GM12892 (cell line): ENCODE measurements at regions not wholly inside any gene's neighbourhood (a gene's known extent, or its start where the extent isn't known, plus 50 kb on each side); places are given as distances from the start of the nearest gene placed in this dataset.
A peak's percentile ranks its signal among the peaks of the same experiment; 100 is the strongest.

Experiments
- DNase-seq: peaks from one replicate; pipeline ENCODE4 v3.0.0; 2011; ENCODE audit not compliant: insufficient read length
- FAIRE-seq: peaks from 2 replicates; lab custom pipeline; 2011; peaks lifted over from hg19 to GRCh38; lab: Jason Lieb, UNC
- POLR2A ChIP-seq: IDR thresholded peaks from 2 replicates; pipeline ENCODE4 v1.6.1; 2011; ENCODE audit warnings: low read depth, low read length, control low read depth
- POLR2AphosphoS5 ChIP-seq: IDR thresholded peaks from 2 replicates; pipeline ENCODE4 v1.6.1; 2011; ENCODE audit warnings: low read depth, low read length, control low read depth
- TAF1 ChIP-seq: IDR thresholded peaks from 2 replicates; pipeline ENCODE4 v1.6.1; 2011; ENCODE audit warnings: low read depth, mild to moderate bottlenecking, control low read depth, low read length, borderline replicate concordance

DNA sequence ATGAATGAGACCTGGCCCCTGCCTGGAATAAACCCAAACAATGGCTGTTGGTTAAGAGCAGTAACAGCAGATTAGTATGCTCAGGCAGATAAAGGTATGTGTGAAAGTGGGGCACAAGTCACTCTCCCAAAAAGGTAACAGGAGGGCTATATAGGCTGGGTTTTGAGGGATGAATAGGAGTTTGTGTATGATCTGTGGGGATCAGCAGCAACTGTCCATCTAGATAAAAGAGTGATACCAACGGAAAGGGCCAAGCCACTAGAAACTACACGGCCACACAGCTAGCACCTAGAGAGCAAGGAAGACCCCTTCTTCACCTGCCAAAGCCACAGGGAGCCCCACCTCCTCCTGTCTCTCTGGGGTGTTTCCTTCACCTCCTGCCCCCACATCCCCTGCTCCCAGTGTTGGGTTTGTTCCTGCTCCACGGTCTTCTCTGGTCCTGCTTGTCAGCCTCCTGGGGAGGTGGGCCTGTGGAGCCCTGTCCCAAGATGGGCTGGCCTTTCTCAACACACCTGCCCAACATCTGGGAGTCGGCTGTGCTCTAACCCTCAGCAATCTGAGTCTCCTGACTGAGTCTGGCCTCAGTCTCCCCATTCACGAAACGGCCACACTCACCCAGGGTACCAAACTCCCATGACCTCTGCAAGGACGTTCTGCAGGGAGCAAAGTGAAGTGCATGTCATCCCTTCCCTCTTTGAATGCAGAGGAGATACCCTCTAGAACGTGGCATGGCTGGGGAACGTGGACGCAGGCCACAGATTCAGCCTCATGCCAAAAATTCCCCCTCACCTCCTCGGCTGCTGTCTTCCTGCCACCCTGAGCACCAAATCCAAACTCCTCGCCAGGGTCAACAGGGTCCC, 108.2 kb downstream of the NCOR2 start:
- TF ChIP-seq POLR2A (no peak), TAF1 (no peak), POLR2AphosphoS5 (no peak)
- no peak for FAIRE-seq

DNA sequence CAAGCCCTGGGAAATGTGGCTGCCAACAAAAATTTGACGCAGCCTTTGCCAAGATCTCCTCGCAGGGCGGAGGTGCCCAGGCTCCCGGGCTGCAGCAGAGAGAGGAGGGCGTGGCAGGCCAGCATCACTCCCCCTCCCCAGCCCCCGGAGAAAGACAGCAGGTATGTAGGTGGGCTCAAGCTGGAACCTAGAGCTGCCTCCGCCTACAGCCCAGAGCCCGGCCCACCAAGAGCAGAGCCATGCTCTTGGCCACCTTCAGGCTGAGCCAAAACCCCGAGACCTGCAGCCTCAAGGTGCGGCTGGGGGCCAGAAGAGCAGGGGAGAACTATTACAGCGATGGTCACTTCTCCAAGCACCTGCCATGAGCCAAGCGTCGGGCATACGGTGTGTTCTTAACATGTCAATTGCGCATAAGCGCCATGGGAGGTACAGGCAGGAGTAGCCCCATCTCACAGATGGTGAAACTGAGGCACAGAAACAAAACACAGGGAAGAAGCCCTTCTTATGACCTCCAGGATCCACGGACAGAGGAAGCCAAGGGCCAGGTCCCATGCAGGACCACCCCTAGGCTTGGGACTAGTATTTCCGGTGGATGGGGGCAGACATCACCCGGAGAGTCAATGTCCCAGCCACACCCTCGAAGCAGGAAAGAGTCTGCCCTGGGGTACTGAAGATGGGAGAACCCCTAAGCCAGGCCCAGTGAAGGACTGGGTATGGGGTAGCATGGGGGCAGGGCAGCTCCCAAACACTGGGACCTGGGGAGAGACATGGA, 109.0 kb downstream of the NCOR2 start:
- DNase-seq (no peak), FAIRE-seq (no peak)

More for the DNA sequence above, 108.2 kb downstream of the NCOR2 start:
- no peak for DNase-seq

DNA sequence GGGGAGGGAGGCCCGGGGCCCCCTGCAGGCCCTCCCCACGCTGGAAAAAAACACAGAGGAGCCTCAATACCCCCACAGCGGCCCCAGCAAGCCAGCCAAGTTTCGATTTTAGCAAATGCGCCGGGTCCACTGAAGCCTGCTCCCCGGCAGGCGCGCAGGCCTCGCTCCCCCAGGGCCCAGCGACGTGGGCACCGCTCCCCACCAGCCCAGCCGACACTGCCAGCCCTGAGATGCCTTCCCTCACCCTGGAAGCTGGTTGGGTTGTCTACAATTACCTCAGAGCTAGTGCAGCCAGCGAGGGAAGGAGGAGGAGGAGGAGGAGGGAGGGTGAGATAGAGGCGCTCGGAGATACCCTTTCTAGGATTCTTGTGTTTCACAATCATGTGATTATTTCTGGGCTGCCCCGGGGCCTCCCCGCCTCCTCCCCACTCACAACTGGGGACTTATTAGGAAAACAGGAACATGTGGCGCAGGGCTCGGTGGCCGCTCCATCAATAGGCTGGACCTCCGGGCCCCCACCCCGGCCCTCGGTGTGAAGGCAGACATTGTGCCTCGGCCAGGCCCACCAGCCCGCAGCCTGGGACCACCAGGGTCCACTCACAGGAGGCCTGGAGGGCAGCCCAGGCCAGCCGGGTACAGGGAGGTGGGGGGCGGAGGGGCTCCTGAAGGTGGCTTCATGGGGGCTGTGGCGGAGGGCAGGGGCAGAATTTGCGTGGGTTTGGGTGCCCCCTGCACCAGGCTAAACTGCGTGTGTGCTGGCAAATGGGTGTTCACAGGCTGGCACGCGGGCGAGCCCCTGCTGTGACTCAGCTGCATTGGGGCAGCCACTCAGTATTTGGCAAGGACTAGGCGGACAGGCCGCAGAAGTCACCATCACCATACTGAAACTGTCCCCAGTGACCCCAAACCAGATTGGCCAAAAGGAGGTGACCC, 109.9 kb downstream of the NCOR2 start:
- DNase-seq (peak; percentile 67), FAIRE-seq (peak; percentile 97)
- no peak for TF ChIP-seq POLR2AphosphoS5
- peak; percentile 42; the same call in 1 of the 2 replicates for TF ChIP-seq POLR2A

More for the DNA sequence above, 109.0 kb downstream of the NCOR2 start:
- TF ChIP-seq TAF1, result no peak
- TF ChIP-seq POLR2AphosphoS5, result no peak
- TF ChIP-seq POLR2A, result no peak

DNA sequence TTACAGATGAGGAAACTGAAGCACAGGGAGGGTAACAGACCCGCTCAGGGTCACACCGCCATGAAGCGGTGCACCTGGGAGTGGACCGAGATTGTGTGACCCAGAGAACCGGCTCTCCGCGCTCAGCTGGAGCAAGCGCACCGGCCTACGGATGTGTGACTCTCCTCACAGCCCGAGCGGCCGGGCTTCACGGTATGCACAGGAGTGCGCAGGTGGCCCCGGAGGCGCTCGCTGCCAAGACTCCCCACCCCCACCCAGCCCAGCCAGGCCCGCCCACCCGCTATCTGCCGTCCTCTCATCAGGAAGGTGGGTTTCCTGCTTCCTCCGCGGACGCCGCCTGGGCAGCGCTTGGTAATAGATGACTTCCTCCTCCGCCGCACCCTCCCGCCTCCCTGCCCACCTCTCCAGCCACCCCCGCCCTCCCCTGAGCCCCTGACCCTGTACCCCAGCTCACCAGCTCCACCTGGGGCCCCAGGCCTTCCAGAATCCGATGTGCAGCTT, 110.7 kb downstream of the NCOR2 start:
- TF ChIP-seq TAF1 (no peak), POLR2A (no peak)
- DNase-seq, result peak; percentile 76
- FAIRE-seq, result no peak

DNA sequence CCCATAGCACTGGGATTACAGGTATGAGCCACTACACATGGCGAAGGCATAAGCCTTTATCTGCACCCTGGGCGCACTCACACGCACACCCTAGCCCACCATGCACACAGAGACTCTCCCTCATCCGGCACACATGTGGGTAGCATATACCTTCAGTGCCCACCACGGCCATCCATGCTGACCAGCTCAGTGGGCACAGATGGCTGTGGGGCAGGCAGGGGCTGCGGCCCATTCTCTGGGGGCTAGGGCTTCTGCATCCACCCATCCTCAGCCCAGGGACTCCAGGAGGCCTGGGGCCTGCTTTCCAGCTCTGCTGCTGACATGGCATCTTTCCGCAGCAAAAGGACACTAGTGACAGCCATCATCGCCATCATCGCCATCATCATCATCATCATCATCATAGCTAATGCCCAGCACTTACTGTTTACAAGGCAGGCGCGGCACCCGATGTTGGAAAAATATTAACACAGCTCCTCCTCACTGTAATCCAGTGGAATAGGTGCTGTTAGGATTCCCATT, 111.2 kb downstream of the NCOR2 start:
- no peak for FAIRE-seq
- DNase-seq, result no peak
- no peak for TF ChIP-seq POLR2A
- no peak for TF ChIP-seq POLR2AphosphoS5
- TF ChIP-seq TAF1, result no peak

DNA sequence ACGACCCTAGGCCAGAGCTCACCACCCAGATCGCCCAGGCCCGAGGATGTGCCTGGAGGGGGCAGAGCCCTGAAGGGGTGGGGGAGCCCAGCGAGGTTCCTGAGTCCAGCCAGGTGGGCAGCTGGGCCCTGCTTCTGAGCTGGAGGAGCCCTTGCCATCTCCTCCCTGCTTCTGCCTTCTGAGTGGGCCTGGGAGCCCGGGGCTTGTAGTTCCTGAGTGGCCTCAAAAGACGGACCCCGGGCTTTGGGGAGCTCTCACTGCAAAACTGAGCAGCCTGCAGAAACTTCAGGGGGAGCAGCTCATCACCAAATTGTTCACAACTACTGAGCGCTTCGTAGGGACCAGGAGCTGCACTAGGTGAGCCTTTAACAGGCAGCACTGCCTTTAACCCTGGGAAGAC, 112.1 kb downstream of the NCOR2 start:
- DNase-seq, result no peak
- no peak for TF ChIP-seq TAF1
- no peak for TF ChIP-seq POLR2AphosphoS5
- TF ChIP-seq POLR2A, result no peak
- no peak for FAIRE-seq

DNA sequence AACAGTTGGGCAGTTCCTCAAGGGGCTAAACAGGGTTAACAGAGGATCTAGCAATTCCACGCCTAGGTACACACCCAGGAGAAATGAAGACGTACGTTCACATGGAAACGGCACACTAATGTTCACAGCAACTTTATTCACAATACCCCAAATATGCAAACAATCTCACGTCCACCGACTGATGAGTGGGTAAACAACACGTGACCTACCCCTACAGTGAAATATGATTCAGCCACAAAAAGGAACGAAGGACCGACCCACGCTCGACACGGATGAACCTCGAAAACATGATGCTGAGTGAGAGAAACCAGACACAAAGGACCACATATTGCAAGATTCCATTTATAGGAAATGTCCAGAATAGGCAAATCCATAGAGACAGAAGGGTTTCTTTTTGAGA, 112.7 kb downstream of the NCOR2 start:
- TF ChIP-seq POLR2A (no peak), POLR2AphosphoS5 (no peak), TAF1 (no peak)
- DNase-seq (no peak), FAIRE-seq (no peak)

DNA sequence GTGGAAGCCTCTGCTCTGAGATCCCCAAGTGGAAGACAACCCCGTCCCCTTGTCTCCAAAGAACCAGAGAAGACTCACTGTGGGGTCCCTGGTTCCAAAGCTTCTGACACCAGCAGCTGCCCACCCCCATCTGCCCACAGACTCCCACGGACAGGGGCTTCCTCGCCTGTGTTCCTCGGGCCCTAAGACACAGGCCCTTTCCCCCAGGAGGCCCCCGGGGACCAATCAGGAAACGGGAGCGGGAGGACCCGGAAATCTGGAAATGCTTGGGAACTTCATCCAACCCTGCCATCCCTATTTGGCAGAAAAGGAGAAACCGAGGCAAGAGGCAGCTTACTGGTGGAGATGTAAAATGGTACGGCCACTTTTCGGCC, 113.1 kb downstream of the NCOR2 start:
- TF ChIP-seq TAF1 (no peak), POLR2A (no peak)
- DNase-seq, result no peak

DNA sequence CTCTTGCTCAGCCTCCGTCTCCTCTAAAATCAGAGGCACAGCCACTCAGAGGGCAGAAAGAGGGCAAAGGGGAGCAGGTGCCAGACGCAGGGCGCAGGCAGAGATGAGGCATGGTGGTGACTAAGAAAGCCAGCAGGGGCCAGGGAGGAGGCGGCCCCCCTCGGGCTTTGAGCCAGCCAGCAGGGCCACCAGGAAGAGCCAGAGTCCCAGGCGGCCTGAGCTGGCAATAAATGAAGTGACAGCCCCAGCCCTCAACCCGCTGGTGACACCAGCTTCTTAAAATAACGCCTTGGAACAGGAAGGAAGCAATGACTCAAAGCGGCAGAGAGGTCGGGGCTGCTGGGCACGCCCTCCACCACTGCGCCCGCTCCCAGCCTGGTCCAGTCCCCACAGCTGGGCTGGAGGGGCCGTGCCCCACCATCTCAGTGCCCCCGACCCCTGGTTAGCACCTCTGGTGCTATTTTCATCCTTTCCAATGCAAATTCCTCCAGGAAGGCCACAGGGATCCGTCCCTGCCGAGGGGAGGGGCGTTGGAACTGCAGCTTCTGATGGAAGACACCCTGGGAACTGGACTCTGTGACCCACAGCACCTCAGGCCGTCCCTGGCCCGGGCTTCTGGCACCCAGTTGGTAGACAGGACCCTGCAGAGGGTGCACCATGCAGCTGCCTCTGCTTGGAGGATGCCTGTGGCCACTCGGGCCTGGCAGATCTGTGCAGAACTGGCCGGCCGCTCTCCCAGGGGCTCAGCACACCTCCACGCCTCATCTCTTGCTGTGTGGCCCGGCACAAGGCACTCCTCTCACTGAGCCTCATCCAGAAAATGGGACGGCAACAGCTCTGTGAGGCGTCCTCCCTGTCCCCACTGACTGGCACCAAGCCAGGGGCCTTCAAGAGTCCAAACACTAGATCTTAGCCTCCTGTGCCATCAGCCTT, 113.7 kb downstream of the NCOR2 start:
- TF ChIP-seq POLR2A (peak; percentile 70; the same call in 1 of the 2 replicates), POLR2AphosphoS5 (no peak)
- FAIRE-seq (peak; percentile 96), DNase-seq (peak; percentile 95)

More for the DNA sequence above, 113.1 kb downstream of the NCOR2 start:
- no peak for FAIRE-seq
